ENCODE measurements at regions not wholly inside any gene's neighbourhood (a gene's known extent, or its start where the extent isn't known, plus 50 kb on each side); places are given as distances from the start of the nearest gene placed in this dataset.

- TF ChIP-seq CTCF (conservative IDR thresholded peaks at IDR 0.05; ENCODE audit: low read depth in 2 of 2): no peak
- no peak for TF ChIP-seq REST (IDR thresholded peaks at IDR 0.05; ENCODE audit: unreplicated experiment)
These were observed 370.4 kb downstream of the TUSC7 start (continued) for GRCh38 chr3:117079997-117080396.

- H3F3A ChIP-seq (replicated peaks; ENCODE audit: low read depth): no peaks in the 10 kb centered on the region
- peaks cover 16% of the 10 kb centered on the region for H3K4me1 ChIP-seq (ENCODE audit: insufficient read depth)
- Mint-ChIP-seq H3K27me3 (ENCODE audit: insufficient read depth, low read depth, poor library complexity) (peaks cover 2% of the 10 kb centered on the region), H3K4me3 (no peak overlapping the region), H3K9me3 (no peaks in the 10 kb centered on the region), H3K4me1 (peaks cover 22% of the 10 kb centered on the region), H3K36me3 (ENCODE audit: low read depth) (no peaks in the 10 kb centered on the region), H3K27ac (no peak overlapping the region)
- H3K4me3 ChIP-seq: no peak overlapping the region
- peaks cover 10% of the 10 kb centered on the region for H3K9me2 ChIP-seq (ENCODE audit: insufficient read depth)
- no peaks in the 10 kb centered on the region for H3K27me3 ChIP-seq (ENCODE audit: insufficient read depth)
- H3K36me3 ChIP-seq (ENCODE audit: insufficient read depth): no peaks in the 10 kb centered on the region
- no peak overlapping the region for H2AFZ ChIP-seq
- no peaks in the 10 kb centered on the region for H4K20me1 ChIP-seq (replicated peaks; ENCODE audit: insufficient read depth)
- peak; percentile 56 for DNase-seq (ENCODE audit: low spot score)
- peak; percentile 91 for ATAC-seq
- H3K4me2 ChIP-seq: 0 out of 2 replicates have a peak overlapping the region, but pooled peaks have one; percentile 9
- H3K27ac ChIP-seq (ENCODE audit: low read depth): no peak overlapping the region
- TF ChIP-seq ZNF462 (CRISPR knock-in tag; IDR thresholded peaks at IDR 0.05): peak; percentile 72
- no peak for TF ChIP-seq ETS1 (IDR thresholded peaks at IDR 0.05)
- H3K79me2 ChIP-seq (replicated peaks; ENCODE audit: insufficient read depth): no peaks in the 10 kb centered on the region
These were observed 371.3 kb downstream of the TUSC7 start for GRCh38 chr3:117080872-117081271.

Data from GM23338 (cell line).